ENCODE measurements at regions not wholly inside any gene's neighbourhood (a gene's known extent, or its start where the extent isn't known, plus 50 kb on each side); places are given as distances from the start of the nearest gene placed in this dataset.
"Not testable (repeated sequence)": the region's sequence is repeated elsewhere in the genome, so short reads cannot be mapped to it uniquely, and the experiment has no call there.

GRCh38 chr2:175251425-175252041, 70.0 kb upstream of the ATP5MC3 start:
- DNase-seq (ENCODE audit: low spot score), result no peak
- intact Hi-C loops (cut with DNase I), result loop anchor here (5.0 kb wide), 1 partner anchor 846 kb away; the partner anchor contains the start of gene HOXD12

DNA sequence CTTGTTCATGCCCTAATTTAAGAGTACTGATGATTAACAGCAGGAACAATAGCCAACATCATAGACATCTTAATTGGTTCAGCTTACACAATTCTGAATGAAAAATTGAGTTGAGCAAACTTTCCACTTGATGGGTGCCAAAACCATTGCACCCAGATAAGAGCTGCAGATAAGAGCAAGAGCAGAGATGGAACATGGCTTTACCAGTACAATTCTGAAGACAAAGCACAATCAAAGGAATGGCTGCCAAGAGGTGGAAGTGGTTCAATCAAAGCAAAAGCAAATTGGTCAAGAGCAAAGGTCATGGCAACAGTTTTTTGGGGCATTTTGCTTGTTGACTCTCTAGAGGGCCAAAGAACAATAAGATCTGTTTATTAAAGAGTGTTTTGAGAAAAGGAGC, 65.6 kb upstream of the ATP5MC3 start:
- DNase-seq (ENCODE audit: low spot score), result no peak
- intact Hi-C loops (cut with DNase I), result no loop called here

- DNase-seq (ENCODE audit: low spot score), result no peak
- intact Hi-C loops (cut with DNase I), result no loop called here
Observed at GRCh38 chr2:175244697-175245096, 63.2 kb upstream of the ATP5MC3 start.

DNA sequence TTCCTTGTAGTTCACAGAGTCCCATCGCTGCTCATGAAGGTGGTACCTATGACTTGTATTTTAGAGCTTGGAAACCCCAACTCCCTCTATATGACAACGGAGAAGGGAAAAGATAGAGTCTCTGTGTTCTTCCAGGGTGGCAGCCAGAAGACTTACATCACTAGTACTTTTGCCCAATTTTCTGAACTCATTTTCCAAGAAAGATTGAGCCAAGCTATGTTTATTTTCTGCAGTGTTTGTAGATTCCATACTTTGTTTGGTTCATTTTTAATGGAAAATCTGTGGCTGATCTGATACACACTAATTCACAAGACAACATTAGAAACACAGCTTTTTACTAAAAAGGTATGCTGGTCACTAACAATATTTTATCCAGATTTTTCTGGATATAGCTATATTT, 60.2 kb upstream of the ATP5MC3 start:
- no peak for DNase-seq (ENCODE audit: low spot score)

GRCh38 chr2:175240033-175240432, 58.5 kb upstream of the ATP5MC3 start:
- DNase-seq (ENCODE audit: low spot score); intact Hi-C loops (cut with DNase I): not testable (repeated sequence)

More for the DNA sequence above, 60.2 kb upstream of the ATP5MC3 start:
- intact Hi-C loops (cut with DNase I), result no loop called here

DNA sequence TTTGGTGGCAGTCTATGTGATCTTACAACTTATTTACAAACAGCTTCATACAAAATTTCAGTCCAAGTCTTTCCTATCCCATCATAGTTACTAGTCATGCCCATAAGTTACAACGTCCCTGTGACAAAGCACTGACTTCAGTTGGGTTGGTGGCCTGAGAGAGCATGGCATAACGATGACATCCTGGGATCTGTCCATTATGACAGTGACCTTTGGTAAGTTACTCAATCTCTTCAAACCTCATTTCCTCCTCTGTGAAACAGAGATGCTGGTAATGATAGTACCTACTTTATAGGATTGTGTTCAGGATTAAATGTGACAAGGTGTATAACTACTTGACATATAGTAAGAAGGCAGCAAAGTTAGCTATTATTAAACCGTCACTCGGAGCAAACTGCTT, 55.4 kb upstream of the ATP5MC3 start:
- intact Hi-C loops (cut with DNase I), result no loop called here
- DNase-seq (ENCODE audit: low spot score), result no peak

DNA sequence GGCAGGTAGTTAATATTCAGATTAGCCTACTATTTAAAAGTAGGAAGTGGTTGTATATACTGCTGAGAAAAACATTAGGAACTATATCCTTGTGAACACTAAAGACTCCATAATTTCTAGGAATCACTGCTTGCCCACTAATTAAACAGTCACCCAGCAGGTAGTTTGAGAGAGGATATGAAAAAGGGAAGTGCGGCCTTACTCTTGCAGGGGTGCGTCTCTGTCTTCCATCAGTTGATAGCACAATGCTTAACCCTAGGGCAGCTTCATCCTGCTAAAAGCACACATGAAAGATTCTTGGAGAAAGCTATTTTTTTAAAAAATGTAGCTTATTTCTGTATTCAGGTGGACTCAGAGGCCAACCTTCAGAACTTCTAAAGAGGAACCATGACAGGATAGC, 53.1 kb upstream of the ATP5MC3 start:
- no peak for DNase-seq (ENCODE audit: low spot score)
- intact Hi-C loops (cut with DNase I), result no loop called here

DNA sequence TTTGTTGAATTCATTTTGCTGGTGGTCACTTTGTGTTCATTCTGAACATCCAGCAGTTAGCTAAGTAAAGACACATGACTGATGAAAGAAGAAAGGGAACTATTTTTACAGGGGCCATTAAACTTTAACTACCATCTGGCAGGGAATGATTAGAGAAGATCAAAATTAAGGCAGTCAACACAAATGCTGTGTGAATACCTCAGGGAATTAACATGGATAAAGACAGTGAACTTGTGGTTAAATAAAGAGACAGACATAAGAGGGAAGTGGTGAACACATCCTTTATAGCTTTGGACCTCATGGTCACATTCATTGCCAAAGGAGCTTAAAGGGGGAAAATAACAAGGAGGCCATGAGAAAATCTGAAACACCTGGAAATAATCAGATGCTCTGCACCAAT, 52.6 kb upstream of the ATP5MC3 start:
- intact Hi-C loops (cut with DNase I), result no loop called here
- DNase-seq (ENCODE audit: low spot score), result no peak

DNA sequence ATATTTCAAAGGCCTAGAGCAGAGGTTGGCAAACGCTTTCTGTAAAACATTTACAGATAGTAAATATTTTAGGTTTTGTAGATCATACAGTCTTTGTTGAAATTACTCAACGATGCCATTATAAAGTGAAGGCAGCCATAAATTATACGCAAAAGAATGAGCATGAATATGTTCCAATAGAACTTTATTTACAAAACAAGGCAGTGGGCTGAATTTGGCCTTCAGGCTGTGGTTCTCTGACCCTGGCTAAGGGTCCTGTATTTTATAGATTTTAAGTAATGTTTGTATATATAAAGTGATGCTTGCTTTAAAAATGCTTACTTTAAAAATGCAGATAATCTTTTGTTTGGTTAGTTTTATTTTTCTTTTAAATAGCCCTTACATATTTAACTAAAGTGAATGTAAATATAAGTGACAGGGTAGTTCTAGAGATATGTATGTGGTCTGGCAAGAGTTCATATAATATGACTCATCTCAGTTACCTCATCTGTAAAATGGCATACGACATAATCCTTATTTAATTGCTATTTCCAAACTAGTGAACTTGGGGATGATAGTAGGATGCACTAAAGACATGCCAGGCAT, 51.7 kb upstream of the ATP5MC3 start:
- no peak for DNase-seq (ENCODE audit: low spot score)
- intact Hi-C loops (cut with DNase I), result no loop called here

Measured in cardiac septum (tissue), 1 donor.